VCaP (cell line): ENCODE measurements at regions not wholly inside any gene's neighbourhood (a gene's known extent, or its start where the extent isn't known, plus 50 kb on each side); places are given as distances from the start of the nearest gene placed in this dataset.

Experiments used
- H3K27ac ChIP-seq: fragments of 450-650 bp; 2 replicates; pipeline ENCODE4 v1.5.1; 2017
- TF ChIP-seq, protein P1 (sequence below): fragments of 450-650 bp; conservative IDR thresholded peaks from 2 replicates; pipeline ENCODE4 v1.5.1; 2017; ENCODE audit warnings: mild to moderate bottlenecking, moderate library complexity

DNA sequence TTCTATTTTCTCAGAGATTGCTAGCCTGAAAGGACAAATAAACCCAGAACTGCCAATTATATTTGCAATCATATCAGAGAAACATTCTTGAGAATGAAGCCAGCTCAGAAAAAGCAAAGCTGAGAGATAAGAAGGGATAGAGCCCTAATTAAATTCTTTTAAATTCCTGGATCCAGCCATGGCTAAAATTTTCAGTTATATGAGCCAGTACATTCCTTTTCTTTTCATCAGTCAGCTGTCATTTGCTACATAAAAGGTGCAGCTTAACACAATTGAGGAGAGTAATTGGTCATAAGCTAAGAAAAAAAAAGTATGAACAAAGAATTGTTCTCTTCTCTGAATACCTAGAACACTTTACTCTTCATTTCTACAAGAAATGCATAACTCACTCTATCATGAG lies 303.5 kb upstream of the FIGN start:
- TF ChIP-seq, protein P1, sequence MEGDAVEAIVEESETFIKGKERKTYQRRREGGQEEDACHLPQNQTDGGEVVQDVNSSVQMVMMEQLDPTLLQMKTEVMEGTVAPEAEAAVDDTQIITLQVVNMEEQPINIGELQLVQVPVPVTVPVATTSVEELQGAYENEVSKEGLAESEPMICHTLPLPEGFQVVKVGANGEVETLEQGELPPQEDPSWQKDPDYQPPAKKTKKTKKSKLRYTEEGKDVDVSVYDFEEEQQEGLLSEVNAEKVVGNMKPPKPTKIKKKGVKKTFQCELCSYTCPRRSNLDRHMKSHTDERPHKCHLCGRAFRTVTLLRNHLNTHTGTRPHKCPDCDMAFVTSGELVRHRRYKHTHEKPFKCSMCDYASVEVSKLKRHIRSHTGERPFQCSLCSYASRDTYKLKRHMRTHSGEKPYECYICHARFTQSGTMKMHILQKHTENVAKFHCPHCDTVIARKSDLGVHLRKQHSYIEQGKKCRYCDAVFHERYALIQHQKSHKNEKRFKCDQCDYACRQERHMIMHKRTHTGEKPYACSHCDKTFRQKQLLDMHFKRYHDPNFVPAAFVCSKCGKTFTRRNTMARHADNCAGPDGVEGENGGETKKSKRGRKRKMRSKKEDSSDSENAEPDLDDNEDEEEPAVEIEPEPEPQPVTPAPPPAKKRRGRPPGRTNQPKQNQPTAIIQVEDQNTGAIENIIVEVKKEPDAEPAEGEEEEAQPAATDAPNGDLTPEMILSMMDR = no peak
- no peak overlapping the region for H3K27ac ChIP-seq

GRCh38 chr2:164032995-164033394 lies 297.2 kb upstream of the FIGN start:
- H3K27ac ChIP-seq = no peak overlapping the region
- TF ChIP-seq, protein P1 = no peak

GRCh38 chr2:164030623-164031022 lies 294.8 kb upstream of the FIGN start:
- TF ChIP-seq, protein P1 = no peak
- no peak overlapping the region for H3K27ac ChIP-seq

- TF ChIP-seq, protein P1 = no peak
- H3K27ac ChIP-seq = no peak overlapping the region
These were observed 293.2 kb upstream of the FIGN start for GRCh38 chr2:164028814-164029534.

- H3K27ac ChIP-seq = no peak overlapping the region
- TF ChIP-seq, protein P1 = no peak
These were observed 288.6 kb upstream of the FIGN start for GRCh38 chr2:164024396-164024795.

DNA sequence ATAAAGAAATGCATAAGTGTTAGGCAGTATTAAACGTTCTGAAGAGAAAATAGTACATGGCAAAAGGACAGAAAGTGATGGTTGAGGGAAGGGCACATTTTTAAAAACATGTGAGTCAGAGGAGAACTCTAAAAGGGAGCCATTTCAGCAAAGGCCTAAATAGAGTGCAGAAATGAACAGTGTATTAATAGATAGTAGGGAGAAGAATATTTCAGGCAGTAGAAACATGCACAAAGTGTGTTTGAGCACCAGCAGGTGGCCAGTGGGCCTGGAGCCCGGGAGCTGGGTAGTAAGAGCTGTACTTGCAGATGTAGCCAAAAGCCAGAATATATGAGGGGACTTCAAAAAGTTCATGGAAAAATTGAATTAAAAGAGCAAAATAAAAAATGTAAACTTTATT lies 288.1 kb upstream of the FIGN start:
- no peak overlapping the region for H3K27ac ChIP-seq
- TF ChIP-seq, protein P1 = no peak

- TF ChIP-seq, protein P1 = no peak
- no peak overlapping the region for H3K27ac ChIP-seq
These were observed 279.7 kb upstream of the FIGN start for GRCh38 chr2:164015328-164016123.
